HEK293 (cell line): ENCODE measurements at regions not wholly inside any gene's neighbourhood (a gene's known extent, or its start where the extent isn't known, plus 50 kb on each side); places are given as distances from the start of the nearest gene placed in this dataset.

Source experiments
- CTCF ChIA-PET: fragments of 350-600 bp; formaldehyde crosslinking; extraction: SDS; loops from one replicate; lab custom pipeline; 2021; ENCODE audit warnings: antibody characterized with exemption; lab: Yijun Ruan, JAX
- POLR2A ChIA-PET: fragments of 300-600 bp; formaldehyde crosslinking; extraction: SDS; loops from one replicate; lab custom pipeline; 2020; ENCODE audit warnings: antibody characterized with exemption, inconsistent platforms; lab: Yijun Ruan, JAX
- H3K27ac ChIP-seq: fragments of 200-500 bp; sonication (Bioruptor generic); 2 replicates; pipeline ENCODE4 v1.5.1; 2014; ENCODE audit warnings: low read depth, low read length, control low read depth, inconsistent platforms; ENCODE audit errors: extremely low read depth
- H3K36me3 ChIP-seq, 2 experiments: fragments of 200-500 bp in 1 of 2; sonication (Bioruptor generic) in 1 of 2; 1 replicate in 1 of 2; 2 replicates in 1 of 2; pipeline ENCODE4 v1.5.1; 2014 to 2017; ENCODE audit warnings: inconsistent platforms in 2 of 2, low read length in 2 of 2; ENCODE audit not compliant: control insufficient read depth in 2 of 2, insufficient read depth in 1 of 2
- H3K4me1 ChIP-seq: fragments of 200-500 bp; sonication (Bioruptor generic); 2 replicates; pipeline ENCODE4 v1.5.1; 2014; ENCODE audit warnings: mild to moderate bottlenecking, low read length, inconsistent platforms; ENCODE audit not compliant: control insufficient read depth, insufficient read depth
- H3K4me3 ChIP-seq: 2 replicates; pipeline ENCODE4 v1.5.1; 2011; ENCODE audit warnings: low read depth, mild to moderate bottlenecking, control low read depth, low read length, moderate library complexity
- H3K9me3 ChIP-seq: fragments of 200-500 bp; sonication (Bioruptor generic); 2 replicates; pipeline ENCODE4 v1.5.1; 2014; ENCODE audit warnings: low read depth, low read length, inconsistent platforms; ENCODE audit not compliant: control insufficient read depth, insufficient read depth
- ELK4 ChIP-seq: IDR thresholded peaks from 2 replicates; pipeline ENCODE4 v1.6.1; 2011; ENCODE audit warnings: mild to moderate bottlenecking, low read depth, low read length, borderline replicate concordance
- KLF10 ChIP-seq: fragments of 450-650 bp; IDR thresholded peaks from 2 replicates; pipeline ENCODE4 v1.5.1; 2018; ENCODE audit warnings: missing biosample characterization, mild to moderate bottlenecking, missing genetic modification characterization
- KLF17 ChIP-seq: fragments of 450-650 bp; formaldehyde crosslinking; IDR thresholded peaks from 2 replicates; pipeline ENCODE4 v1.5.1; 2016; ENCODE audit warnings: missing biosample characterization, missing genetic modification characterization
- KLF9 ChIP-seq: fragments of 450-650 bp; formaldehyde crosslinking; IDR thresholded peaks from 2 replicates; pipeline ENCODE4 v1.5.1; 2016; ENCODE audit warnings: missing biosample characterization, missing genetic modification characterization, low read depth
- SETDB1 ChIP-seq: IDR thresholded peaks from one replicate; pipeline ENCODE4 v1.6.1; 2017; ENCODE audit warnings: mild to moderate bottlenecking, low read length, moderate library complexity, mixed read lengths; ENCODE audit not compliant: insufficient read length
- SP2 ChIP-seq: fragments of 450-650 bp; formaldehyde crosslinking; IDR thresholded peaks from 2 replicates; pipeline ENCODE4 v1.5.1; 2016; ENCODE audit warnings: missing biosample characterization, missing genetic modification characterization
- WT1 ChIP-seq: fragments of 450-650 bp; formaldehyde crosslinking; IDR thresholded peaks from 2 replicates; pipeline ENCODE4 v1.5.1; 2016; ENCODE audit warnings: missing biosample characterization, missing genetic modification characterization
- YY1 ChIP-seq: fragments of 450-650 bp; formaldehyde crosslinking; IDR thresholded peaks from 2 replicates; pipeline ENCODE4 v1.5.1; 2018; ENCODE audit warnings: missing biosample characterization, missing genetic modification characterization
- ZNF112 ChIP-seq: fragments of 450-650 bp; formaldehyde crosslinking; IDR thresholded peaks from 2 replicates; pipeline ENCODE4 v1.5.0; 2017; ENCODE audit warnings: missing biosample characterization, missing genetic modification characterization
- ZNF157 ChIP-seq: fragments of 450-650 bp; formaldehyde crosslinking; IDR thresholded peaks from 2 replicates; pipeline ENCODE4 v1.5.1; 2016; ENCODE audit warnings: missing biosample characterization, missing genetic modification characterization
- ZNF16 ChIP-seq: fragments of 450-650 bp; formaldehyde crosslinking; IDR thresholded peaks from 2 replicates; pipeline ENCODE4 v1.5.1; 2016; ENCODE audit warnings: low read depth, missing biosample characterization, missing genetic modification characterization
- ZNF221 ChIP-seq: fragments of 450-650 bp; formaldehyde crosslinking; IDR thresholded peaks from 2 replicates; pipeline ENCODE4 v1.5.1; 2017; ENCODE audit warnings: missing biosample characterization, missing genetic modification characterization, borderline replicate concordance
- ZNF280D ChIP-seq: fragments of 450-650 bp; formaldehyde crosslinking; IDR thresholded peaks from 2 replicates; pipeline ENCODE4 v1.5.1; 2016; ENCODE audit warnings: missing biosample characterization, missing genetic modification characterization
- ZNF311 ChIP-seq: fragments of 450-650 bp; formaldehyde crosslinking; IDR thresholded peaks from 2 replicates; pipeline ENCODE4 v1.5.1; 2017; ENCODE audit warnings: missing biosample characterization, missing genetic modification characterization, borderline replicate concordance
- ZNF324 ChIP-seq: fragments of 450-650 bp; formaldehyde crosslinking; IDR thresholded peaks from 2 replicates; pipeline ENCODE4 v1.5.1; 2016; ENCODE audit warnings: missing biosample characterization, missing genetic modification characterization
- ZNF391 ChIP-seq: fragments of 450-650 bp; formaldehyde crosslinking; IDR thresholded peaks from 2 replicates; pipeline ENCODE4 v1.5.1; 2016; ENCODE audit warnings: low read depth, missing biosample characterization, missing genetic modification characterization, borderline replicate concordance
- ZNF513 ChIP-seq: fragments of 450-650 bp; IDR thresholded peaks from 2 replicates; pipeline ENCODE4 v1.5.1; 2018; ENCODE audit warnings: missing biosample characterization, missing genetic modification characterization
- ZNF558 ChIP-seq: fragments of 450-650 bp; formaldehyde crosslinking; IDR thresholded peaks from 2 replicates; pipeline ENCODE4 v1.5.1; 2016; ENCODE audit warnings: missing biosample characterization, missing genetic modification characterization
- ZNF560 ChIP-seq: fragments of 450-650 bp; formaldehyde crosslinking; IDR thresholded peaks from 2 replicates; pipeline ENCODE4 v1.5.1; 2017; ENCODE audit warnings: missing biosample characterization, missing genetic modification characterization, borderline replicate concordance
- ZNF621 ChIP-seq: fragments of 450-650 bp; formaldehyde crosslinking; IDR thresholded peaks from 2 replicates; pipeline ENCODE4 v1.5.1; 2017; ENCODE audit warnings: missing biosample characterization, missing genetic modification characterization
- ZNF654 ChIP-seq: fragments of 450-650 bp; formaldehyde crosslinking; IDR thresholded peaks from 2 replicates; pipeline ENCODE4 v1.5.1; 2016; ENCODE audit warnings: low read depth, missing biosample characterization, missing genetic modification characterization
- ZNF660 ChIP-seq: fragments of 450-650 bp; IDR thresholded peaks from 2 replicates; pipeline ENCODE4 v1.5.1; 2018; ENCODE audit warnings: missing biosample characterization, mild to moderate bottlenecking, missing genetic modification characterization

GRCh38 chr14:53401646-53402045 is 248.5 kb upstream of the DDHD1 start:
- ChIA-PET CTCF (no interaction called here), POLR2A (no interaction called here)
- H3K27ac ChIP-seq, result no peak overlapping the region
- TF ChIP-seq KLF17 (tag by site-specific recombination) (no peak), ZNF513 (tag by site-specific recombination) (no peak), ZNF560 (tag by site-specific recombination) (no peak), ZNF221 (tag by site-specific recombination) (no peak), ELK4 (no peak), SETDB1 (no peak), ZNF558 (tag by site-specific recombination) (no peak), ZNF621 (no peak), ZNF112 (tag by site-specific recombination) (no peak), ZNF16 (no peak), KLF10 (no peak), ZNF654 (tag by site-specific recombination) (no peak), ZNF324 (no peak), ZNF391 (tag by site-specific recombination) (no peak), ZNF157 (tag by site-specific recombination) (no peak), KLF9 (tag by site-specific recombination) (no peak)
- H3K4me1 ChIP-seq, result no peaks in the 10 kb centered on the region
- H3K9me3 ChIP-seq, result no peaks in the 10 kb centered on the region
- H3K36me3 ChIP-seq, result no peaks in the 10 kb centered on the region
- no peak overlapping the region for H3K4me3 ChIP-seq

GRCh38 chr14:53399057-53399456 is 245.9 kb upstream of the DDHD1 start:
- CTCF ChIA-PET, result interaction anchor here (0.6 to 1.6 kb wide), 7 partner anchors 9 to 668 kb away, joined by 3 to 10 read pairs (median 3); no protein-coding TSS in a partner anchor
- no peaks in the 10 kb centered on the region for H3K9me3 ChIP-seq
- POLR2A ChIA-PET, result interaction anchor here (1.3 kb wide), 1 partner anchor 847 kb away, joined by 3 read pairs; the partner anchor contains the start of genes GPR137C and TXNDC16
- H3K4me3 ChIP-seq, result no peak overlapping the region
- TF ChIP-seq WT1 (tag by site-specific recombination) (no peak), ZNF311 (tag by site-specific recombination) (no peak)
- H3K4me1 ChIP-seq, result no peaks in the 10 kb centered on the region
- H3K27ac ChIP-seq, result no peak overlapping the region
- no peaks in the 10 kb centered on the region for H3K36me3 ChIP-seq

GRCh38 chr14:53398616-53399015 is 245.5 kb upstream of the DDHD1 start:
- ChIA-PET CTCF (interaction anchor here (0.6 to 1.6 kb wide), 6 partner anchors 9 to 668 kb away, joined by 3 to 10 read pairs (median 3); no protein-coding TSS in a partner anchor), POLR2A (interaction anchor here (1.3 kb wide), 1 partner anchor 846 kb away, joined by 3 read pairs; the partner anchor contains the start of genes GPR137C and TXNDC16)
- Histone ChIP-seq H3K9me3 (no peaks in the 10 kb centered on the region), H3K4me3 (no peak overlapping the region), H3K27ac (no peak overlapping the region), H3K4me1 (no peaks in the 10 kb centered on the region), H3K36me3 (no peaks in the 10 kb centered on the region)
- TF ChIP-seq KLF17 (tag by site-specific recombination), result no peak
- TF ChIP-seq SP2, result no peak
- no peak for TF ChIP-seq ZNF660 (tag by site-specific recombination)
- no peak for TF ChIP-seq ZNF280D (tag by site-specific recombination)
- TF ChIP-seq YY1 (tag by site-specific recombination), result no peak
